IPS-NIHi7 (cell line): ENCODE measurements at regions not wholly inside any gene's neighbourhood (a gene's known extent, or its start where the extent isn't known, plus 50 kb on each side); places are given as distances from the start of the nearest gene placed in this dataset.
"Not testable (repeated sequence)": the region's sequence is repeated elsewhere in the genome, so short reads cannot be mapped to it uniquely, and the experiment has no call there.

Experiments
- DNase-seq: peaks from one replicate; pipeline ENCODE4 v3.0.0; 2012; ENCODE audit warnings: mixed read lengths; ENCODE audit errors: extremely low spot score

DNA sequence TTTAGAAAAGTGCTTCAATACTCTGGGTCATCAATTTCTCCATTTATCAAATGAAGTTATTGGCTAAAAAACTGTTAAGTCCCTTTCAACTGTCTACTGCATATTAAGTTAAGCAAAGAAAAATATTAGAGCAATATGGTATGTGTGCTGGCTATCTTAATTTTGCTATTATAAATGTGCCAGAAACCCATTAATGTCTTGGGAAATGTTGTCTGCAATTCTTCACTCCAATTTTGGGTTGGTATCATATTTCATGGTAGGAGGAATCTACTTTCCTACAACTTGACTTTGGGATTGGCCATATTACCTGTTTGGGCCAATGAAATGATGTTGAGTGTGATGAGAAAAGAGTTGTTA is 1063.9 kb downstream of the PLA2G4A start:
- DNase-seq = no peak

DNA sequence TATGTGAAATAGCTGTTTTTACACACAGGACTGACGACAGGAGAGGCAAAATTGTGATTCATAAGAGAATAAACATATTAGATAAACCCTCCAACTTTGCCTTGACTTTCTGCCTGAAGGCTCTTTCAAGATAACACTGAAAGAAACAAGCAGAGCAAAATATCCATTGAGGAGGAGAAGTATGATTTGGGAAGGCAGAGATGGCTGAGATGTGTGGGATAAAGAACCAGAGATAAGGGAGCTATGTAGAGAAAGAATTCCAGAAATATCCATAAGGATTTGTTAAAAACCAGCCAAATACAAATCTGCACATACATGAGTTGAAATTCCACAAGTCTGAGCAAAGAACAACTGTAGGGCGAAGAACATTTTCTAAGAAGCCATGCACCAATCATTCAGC is 1064.7 kb downstream of the PLA2G4A start:
- DNase-seq = no peak

DNA sequence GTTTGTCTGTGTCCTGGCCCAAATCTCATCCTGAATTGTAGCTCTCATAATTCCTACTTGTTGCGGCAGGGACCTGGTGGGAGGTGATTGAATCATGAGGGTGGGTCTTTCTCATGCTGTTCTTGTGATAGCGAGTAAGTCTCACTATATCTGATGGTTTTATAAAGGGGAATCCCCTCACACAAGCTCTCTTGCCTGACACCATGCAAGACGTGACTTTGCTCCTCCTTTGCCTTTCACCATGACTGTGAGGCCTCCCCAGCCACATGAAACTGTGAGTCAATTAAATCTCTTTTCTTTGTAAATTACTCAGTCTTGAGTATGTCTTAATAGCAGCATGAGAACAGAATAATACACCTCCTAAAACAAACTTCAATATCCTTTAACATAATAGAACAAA is 1065.6 kb downstream of the PLA2G4A start:
- no peak for DNase-seq

DNA sequence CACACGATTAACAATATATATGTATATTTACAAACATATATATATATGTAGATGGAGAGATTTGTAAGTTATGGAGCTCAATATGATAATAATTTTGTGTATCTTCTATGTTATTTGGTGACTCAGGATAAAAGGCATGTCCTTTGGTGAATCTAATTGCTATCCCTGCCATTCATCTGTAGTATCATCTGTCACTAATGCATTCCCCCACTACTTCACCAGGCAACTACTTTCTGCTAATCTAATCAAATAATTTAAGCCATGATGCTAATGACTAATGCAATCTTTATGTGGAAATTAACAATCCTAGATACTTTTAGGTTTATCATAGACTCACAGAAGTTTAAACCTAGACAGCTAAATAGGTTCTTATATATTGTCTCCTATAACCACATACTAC is 1074.5 kb downstream of the PLA2G4A start:
- no peak for DNase-seq

DNA sequence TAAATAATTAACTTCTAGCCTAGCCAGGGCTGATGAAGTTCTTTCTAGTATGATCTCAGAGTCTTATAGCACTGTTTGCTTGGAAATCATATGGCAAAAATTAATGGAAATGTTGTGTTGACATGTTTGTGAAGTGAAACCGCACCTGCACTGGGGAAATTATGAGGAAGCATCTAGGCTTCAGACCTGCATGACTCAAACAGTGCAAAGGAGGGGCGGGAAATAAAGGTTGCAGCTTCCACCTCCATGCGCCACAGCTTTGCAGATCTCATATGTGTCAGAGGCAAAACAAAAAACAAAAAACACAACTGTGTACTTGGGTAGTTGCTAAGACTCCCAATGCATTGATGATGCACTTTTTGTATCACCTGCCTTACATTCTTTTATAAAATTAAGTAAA is 1080.6 kb downstream of the PLA2G4A start:
- DNase-seq = no peak

DNA sequence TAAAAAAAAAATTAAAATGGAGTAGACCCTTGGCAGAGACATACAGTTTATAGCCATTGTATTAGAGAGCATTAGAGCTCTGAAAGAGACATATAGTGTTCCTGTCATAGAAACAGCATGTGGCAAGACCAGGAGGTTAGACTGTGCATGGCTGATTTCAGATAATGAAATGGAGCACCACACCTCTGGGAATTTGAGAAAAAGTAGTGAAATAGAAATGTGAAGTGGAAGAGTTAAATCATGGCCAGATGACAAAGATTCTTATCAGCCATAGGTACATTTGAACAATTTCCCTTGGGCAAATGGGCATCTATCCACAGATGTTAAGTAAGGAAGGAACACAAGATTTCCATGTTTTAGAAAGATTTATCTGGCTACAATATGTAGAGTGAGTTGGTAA is 1083.1 kb downstream of the PLA2G4A start:
- DNase-seq = no peak

DNA sequence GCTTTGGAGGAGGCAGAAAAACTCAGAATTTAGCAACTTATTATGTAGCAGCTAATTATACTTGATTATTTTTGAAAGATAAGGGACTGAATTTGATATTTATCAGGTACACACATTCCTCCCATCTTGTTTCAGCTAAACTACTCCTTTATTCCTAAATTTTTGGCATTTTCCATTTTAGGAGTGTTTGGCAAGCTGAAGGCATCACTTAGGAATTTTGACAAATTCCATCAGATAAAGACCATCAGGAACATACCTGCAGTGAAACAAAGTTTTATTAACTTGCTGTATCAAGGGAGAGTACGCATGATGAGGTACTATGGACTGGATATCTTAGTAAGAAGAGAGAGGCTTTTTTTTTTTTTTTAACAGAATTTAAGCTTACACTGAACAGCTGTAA is 1092.2 kb downstream of the PLA2G4A start:
- DNase-seq = no peak

DNA sequence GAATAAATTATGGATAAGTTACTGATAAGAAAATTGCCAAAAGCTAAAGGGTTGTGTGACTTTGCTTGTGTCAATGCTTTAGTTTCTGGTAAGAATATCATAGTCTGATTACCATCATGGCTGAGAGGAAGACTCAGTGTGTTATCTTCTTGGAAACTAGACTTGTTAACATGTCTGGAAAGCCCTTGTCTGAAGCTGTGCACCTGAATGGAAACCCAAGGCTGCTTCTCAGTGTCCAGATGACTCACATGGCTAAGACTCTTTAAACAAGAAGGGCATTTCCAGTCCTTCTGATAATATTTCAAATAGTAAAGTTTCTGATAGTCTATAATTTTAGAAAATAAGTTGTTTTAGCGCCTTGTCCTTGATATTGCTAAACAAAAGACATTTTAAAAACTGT is 1092.7 kb downstream of the PLA2G4A start:
- DNase-seq = no peak

DNA sequence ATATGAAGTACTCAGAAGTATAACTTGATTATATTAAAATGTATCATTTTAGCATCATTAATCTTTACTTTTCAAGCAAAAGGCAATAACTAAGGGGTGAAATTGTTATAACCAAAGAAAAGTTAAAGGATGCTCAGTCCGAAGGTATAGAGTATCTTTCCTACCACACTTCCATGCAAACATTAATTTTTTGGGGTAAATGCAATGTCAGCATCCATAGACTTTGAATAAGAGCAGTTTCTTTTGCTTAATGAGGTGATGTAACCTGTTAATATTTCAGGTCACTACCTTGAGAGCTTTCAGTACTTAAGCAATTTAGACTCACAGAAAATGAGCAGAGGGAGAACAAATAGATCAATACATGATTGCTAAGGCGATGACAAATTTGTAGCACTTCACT is 1093.5 kb downstream of the PLA2G4A start:
- no peak for DNase-seq

DNA sequence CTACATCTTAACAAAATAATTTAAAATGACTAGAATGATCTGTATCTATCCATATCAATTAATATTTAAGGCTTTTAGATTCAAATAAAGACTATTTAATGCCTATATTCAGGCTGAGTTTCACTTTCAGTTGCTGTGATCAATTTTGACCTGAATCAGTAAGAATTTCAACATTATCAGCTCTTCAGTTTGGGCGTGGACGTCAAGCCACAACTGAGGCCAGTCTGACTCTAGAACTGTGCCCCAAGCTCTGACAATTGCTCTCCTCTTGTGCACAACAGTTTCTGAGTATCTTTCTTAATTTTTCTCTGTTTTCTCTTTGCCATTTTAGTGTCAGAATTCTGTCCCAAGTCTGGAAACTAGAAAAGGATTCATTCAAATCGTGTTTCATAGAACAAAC is 1095.5 kb downstream of the PLA2G4A start:
- no peak for DNase-seq

DNA sequence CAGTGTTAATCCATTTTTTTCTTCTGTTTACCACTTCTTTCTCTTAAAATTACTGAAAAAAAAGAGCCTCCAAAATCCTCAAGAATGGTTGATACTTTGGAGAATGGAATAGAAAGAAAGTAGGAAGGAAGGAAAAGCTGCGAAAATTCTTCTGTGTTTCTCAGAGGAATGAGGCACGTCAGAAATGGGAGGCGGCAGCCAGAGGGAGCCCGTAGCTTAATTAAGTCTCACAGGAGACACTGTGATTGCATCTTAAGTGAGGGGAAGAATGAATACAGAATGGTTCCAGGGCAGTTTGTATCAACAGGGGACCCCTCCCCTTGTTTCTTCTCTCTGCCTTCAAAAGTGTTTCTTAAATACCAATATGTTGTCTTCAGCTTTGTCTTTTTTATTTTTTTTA is 1099.5 kb downstream of the PLA2G4A start:
- peak; percentile 64 for DNase-seq

DNA sequence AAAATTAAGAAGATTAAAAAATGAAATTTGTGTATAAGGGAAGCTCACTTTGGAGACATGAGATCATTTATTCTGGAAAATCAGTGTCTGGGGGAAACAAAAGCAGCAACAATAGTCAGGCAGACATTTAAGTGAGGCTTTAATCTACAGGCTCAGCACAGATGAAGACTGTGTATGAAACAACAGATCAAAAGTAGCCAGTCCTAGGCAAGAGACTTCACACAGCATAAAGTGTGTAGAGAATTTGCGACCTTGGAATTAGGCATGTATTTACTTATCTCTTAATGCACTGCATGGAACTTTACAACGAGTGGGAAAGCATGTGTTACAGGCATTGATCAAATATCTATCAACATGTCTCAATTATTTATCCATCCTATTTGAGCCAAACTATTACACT is 1099.9 kb downstream of the PLA2G4A start:
- DNase-seq = no peak

DNA sequence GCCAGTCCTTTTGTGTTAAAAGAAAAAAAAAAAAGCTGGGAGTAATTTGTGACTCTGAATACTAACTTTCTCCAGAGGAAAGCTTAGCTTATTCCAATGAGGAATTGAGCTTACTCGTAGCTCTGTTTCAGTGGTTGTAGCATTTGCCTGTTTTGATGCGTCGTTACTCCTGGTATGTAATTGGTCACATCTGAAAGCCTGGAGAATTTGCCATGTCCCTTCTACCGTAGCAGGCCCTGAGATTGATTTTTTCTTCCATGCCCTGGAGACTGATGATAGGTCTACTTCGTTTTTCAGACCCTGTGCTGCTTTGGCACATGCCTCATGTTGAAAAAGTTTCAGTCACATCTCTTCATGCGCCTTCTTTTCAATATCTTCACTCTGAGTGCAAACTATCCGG is 1103.0 kb downstream of the PLA2G4A start:
- DNase-seq = no peak

DNA sequence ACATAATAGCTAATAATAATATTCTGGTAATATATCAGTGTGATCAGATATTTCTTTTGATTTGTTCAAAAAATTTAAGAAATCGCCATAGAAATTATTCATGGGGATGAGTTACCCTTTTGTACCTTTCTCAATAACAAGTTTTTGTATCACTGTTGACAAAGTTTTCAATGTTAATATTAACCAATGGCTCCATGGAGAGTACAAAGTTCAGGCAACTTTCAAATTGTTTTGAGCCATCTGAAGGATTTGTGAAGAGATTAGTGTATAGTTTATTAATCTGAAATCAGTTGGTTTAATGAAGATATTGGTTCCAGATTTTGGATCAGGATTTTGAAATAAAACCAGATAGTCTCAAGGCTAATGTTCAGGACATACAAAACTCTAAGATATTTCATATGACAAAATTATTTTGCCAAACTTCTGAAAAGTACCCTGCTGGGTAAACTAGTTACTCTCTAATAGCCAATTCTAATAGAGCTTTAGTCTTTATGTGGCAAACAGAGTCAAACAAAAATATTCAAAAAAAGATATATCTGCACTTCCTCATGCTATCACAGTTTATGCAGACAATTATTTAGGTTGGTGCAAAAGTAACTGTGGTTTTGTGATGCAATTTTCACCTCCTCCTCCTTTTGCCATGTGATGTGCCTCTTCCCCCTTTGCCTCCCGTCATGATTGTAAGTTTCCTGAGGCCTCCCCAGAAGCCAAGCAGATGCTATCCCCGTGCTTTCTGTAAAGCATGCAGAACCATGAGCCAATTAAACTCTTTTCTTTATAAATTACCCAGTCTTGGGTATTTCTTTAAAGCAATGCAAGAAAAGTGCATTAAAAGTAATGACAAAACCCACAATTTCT is 1105.0 kb downstream of the PLA2G4A start:
- no peak for DNase-seq

DNA sequence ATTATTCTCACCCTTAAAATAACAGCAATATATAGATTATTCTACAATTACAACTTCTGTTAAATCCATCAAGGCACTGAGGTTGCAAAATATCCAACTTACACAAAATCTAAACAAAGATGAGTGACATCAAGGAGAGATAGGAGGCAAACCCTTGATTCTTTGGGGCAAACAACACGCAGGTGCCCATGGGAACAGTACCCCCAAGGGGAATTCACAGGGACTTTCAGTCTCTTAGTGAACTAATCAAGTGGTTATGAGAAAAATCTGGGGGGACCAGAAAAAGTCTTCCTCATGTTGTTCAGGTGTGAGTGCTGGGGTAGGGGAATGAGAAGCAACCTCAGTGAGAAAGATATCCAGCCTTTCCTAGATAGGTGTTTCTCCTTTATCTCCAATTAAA is 1107.9 kb downstream of the PLA2G4A start:
- no peak for DNase-seq

DNA sequence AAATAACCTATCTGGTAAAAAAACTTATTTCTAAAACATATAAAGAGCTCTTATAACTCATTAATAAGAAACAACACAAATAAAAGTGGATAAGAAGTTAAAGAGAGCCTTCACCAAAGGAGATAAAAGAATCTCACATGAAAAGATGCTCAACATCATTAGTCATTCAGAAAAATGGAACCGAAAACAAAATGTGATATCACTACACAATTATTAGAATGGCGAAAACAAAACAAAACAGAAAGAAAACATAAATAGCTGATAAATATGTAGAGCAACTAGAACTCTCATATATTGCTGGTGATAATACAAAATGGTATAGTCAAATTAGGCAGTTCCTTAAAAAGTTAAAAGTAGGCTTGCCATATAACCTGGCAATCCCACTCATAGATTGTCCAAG is 1109.3 kb downstream of the PLA2G4A start:
- DNase-seq = no peak

DNA sequence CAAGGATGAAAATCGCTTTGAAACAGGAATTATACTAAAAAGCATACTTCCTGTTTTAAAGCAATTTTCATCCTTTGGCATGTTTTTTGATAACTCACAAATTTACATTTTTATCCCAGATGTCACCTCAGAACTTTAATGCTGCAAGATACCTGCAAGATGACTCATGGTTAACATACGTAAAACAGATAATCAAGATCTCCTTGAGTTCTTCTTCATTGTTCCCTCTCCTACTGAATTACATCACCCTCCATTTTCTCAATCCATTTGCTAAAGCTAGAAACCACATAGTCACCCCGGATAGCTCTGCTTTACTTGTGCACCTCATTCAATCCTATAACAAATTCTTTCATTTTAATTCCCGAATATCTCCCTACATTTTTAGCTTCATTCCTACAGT is 1114.2 kb downstream of the PLA2G4A start:
- no peak for DNase-seq

DNA sequence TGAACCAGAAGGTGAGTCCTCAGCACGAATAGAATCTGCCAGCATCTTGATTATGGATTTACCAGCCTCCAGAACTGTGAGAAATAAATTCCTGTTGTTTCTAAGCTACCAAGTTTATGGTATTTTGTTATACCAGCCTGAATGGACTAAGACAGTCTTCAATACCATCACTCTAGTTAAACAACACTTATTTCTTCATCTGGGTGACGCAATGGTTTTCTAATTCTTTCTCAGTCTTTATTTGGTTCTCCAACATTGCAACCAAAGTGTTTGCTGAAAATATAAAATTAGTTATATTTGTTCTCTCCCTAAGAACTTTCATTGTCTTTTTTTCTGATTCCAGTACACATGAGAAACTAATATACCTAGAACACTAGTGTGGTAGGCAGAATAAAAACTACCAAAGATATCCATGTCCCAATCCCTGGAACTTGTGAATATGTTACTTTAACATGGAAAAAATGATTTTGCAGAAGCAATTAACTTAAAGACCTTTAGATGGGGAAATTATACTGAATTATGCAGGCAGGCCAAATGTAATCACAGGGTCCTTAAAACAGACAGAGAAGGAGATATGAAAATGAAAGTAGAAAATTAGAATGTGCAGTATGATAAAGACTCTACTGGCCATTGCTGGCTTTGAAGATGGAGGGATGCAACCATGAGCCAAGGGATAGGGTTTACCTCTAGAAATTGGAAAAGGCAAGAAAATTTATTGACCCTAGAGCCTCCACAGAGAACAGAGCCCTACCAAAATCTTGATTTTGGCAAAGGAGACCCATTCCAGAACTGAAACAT is 1115.1 kb downstream of the PLA2G4A start:
- no peak for DNase-seq

DNA sequence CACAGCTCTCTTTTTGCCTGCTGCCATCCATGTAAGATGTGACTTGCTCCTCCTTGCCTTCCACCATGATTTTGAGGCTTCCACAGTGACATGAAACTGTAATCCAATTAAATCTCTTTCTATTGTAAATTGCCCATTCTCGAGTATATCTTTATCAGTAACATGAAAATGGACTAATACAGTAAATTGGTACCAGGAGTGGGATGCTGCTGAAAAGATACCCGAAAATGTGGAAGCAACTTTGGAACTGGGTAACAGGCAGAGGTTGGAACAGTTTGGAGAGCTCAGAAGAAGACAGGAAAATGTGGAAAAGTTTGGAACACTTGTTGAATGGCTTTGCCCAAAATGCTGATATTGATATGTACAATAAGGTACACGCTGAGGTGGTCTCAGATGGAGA is 1117.9 kb downstream of the PLA2G4A start:
- DNase-seq = not testable (repeated sequence)

DNA sequence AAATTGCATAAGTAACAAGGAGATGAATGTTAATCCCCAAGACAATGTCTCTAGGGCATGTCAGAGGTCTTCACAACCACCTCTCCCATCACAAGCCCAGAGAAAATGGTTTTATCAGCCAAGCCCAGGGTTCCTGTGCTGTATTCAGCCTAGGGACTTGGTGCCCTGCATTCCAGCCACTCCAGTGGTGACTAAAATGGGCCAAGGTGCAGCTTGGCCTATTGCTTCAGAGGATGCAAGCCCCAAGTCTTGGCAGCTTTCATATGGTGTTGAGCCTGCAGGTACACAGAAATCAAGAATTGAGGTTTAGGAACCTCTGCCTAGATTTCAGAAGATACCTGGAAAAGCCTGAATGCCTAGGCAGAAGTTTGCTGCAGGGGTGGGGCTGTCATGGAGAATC is 1118.6 kb downstream of the PLA2G4A start:
- no peak for DNase-seq

DNA sequence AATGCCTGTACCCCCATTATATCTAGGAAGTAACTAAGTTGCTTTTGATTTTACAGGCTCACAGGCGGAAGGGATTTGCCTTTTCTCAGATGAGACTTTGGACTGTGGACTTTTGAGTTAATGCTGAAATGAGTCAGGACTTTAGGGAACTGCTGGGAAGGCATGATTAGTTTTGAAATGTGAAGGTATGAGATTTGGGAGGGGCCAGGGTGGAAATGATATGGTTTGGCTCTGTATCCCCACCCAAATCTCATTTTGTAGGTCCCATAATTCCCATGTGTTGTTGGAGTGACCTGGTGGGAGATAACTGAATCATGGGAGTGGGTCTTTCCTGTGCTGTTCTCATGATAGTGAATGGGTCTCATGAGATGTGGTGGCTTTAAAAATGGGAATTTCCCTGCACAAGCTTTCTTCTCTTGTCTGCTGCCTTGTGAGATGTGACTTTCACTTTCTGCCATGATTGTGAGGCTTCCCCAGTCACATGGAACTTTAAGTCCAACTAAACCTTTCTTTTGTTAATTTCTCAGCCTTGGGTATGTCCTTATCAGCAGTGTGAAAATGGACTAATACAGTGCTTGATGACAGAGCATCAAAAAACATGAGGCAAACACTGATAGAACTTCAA is 1119.5 kb downstream of the PLA2G4A start:
- DNase-seq = no peak

DNA sequence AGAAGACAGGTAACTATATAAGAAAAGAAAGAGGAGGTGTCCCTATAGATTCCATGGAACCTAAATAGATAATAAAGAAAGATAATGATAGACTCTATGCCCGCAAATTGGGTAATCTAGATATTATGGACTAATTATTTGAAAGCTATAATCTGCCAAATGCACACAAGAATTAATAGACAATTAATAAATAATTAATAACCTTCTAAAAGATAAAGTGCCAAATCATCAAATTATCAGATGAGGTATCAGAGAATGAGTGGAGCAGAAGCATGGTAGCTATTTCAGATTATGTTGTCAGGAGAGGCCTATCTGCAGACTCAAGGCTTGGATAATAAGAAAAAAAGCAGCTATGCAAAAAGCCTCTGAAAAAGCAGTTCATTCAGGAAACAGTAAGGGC is 1120.8 kb downstream of the PLA2G4A start:
- DNase-seq = no peak

DNA sequence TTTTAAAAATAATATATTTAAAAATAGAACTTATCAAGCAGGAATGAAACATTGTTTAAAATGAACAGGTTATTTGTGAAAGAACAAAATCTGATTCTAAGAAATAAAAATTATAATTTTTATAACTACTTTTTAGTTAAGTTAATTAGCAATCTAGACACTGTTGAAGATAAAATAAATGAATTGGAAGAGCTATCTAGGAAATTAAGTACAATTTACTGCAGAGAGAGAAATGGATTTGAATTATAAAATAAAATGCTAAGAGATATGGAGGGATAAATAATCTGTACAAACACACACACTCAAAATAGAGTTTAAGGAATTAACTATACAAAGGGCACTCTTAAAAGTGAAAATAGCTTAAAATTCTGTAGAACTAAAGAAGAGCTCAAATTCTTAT is 1123.1 kb downstream of the PLA2G4A start:
- DNase-seq = no peak
